Large intestine (tissue), 3 donors: ENCODE measurements at regions not wholly inside any gene's neighbourhood (a gene's known extent, or its start where the extent isn't known, plus 50 kb on each side); places are given as distances from the start of the nearest gene placed in this dataset.
"Not testable (repeated sequence)": the region's sequence is repeated elsewhere in the genome, so short reads cannot be mapped to it uniquely, and the experiment has no call there.

Source experiments
- DNase-seq, 2 donors: peaks; one replicate each; pipeline versions ENCODE4 v3.0.0 to v3.0.0-alpha.2; 2013
- H3K27ac ChIP-seq: one replicate; pipeline ENCODE4 v1.5.1; 2013; ENCODE audit warnings: low read length
- H3K27me3 ChIP-seq: 2 replicates; pipeline ENCODE4 v1.6.1; 2013; ENCODE audit warnings: low read length; ENCODE audit not compliant: control insufficient read depth, insufficient read depth
- H3K36me3 ChIP-seq: 2 replicates; pipeline ENCODE4 v1.6.1; 2013; ENCODE audit warnings: low read length; ENCODE audit not compliant: control insufficient read depth, insufficient read depth
- H3K4me1 ChIP-seq: one replicate; pipeline ENCODE4 v1.6.1; 2013; ENCODE audit warnings: low read length; ENCODE audit not compliant: control insufficient read depth, insufficient read depth
- H3K4me3 ChIP-seq: one replicate; pipeline ENCODE4 v1.5.1; 2013; ENCODE audit warnings: low read length
- H3K9me3 ChIP-seq: one replicate; pipeline ENCODE4 v1.6.1; 2013; ENCODE audit warnings: mild to moderate bottlenecking, low read depth, low read length, moderate library complexity; ENCODE audit not compliant: control insufficient read depth
- WGBS: methylation state at CpG from one replicate; pipeline ENCODE4 v1.1.5; 2013; ENCODE audit warnings: low lambda C conversion rate; ENCODE audit not compliant: insufficient coverage; 5-methylcytosine and 5-hydroxymethylcytosine counted together

- no peak overlapping the region for H3K4me3 ChIP-seq
- no peaks in the 10 kb centered on the region for H3K4me1 ChIP-seq
- H3K27me3 ChIP-seq: no peaks in the 10 kb centered on the region
- H3K27ac ChIP-seq: no peak overlapping the region
- peak in 1 of 2 donors; percentile 1 for DNase-seq
- 83% methylated on average over 1 of the region's 8 CpGs for WGBS
- H3K9me3 ChIP-seq: no peaks in the 10 kb centered on the region
- no peaks in the 10 kb centered on the region for H3K36me3 ChIP-seq
These were observed 127.8 kb upstream of the METTL14 start for GRCh38 chr4:118557298-118557851.

- H3K27ac ChIP-seq, DNase-seq, H3K27me3 ChIP-seq, H3K9me3 ChIP-seq, H3K36me3 ChIP-seq, H3K4me3 ChIP-seq, H3K4me1 ChIP-seq: not testable (repeated sequence)
- no CpG with 5 or more reads among the region's 7 CpGs for WGBS
These were observed 127.0 kb upstream of the METTL14 start for GRCh38 chr4:118558188-118558587.

- H3K4me3 ChIP-seq, H3K27ac ChIP-seq, H3K9me3 ChIP-seq, H3K36me3 ChIP-seq, H3K4me1 ChIP-seq, DNase-seq, H3K27me3 ChIP-seq: not testable (repeated sequence)
These were observed 123.6 kb upstream of the METTL14 start for GRCh38 chr4:118561559-118561958.

- DNase-seq, H3K36me3 ChIP-seq, H3K27me3 ChIP-seq, H3K4me1 ChIP-seq, H3K27ac ChIP-seq, H3K9me3 ChIP-seq, H3K4me3 ChIP-seq: not testable (repeated sequence)
- no CpG with 5 or more reads among the region's 9 CpGs for WGBS
These were observed 119.1 kb upstream of the METTL14 start for GRCh38 chr4:118566003-118566513.

- H3K4me3 ChIP-seq, DNase-seq, H3K27ac ChIP-seq, H3K36me3 ChIP-seq, H3K9me3 ChIP-seq, H3K4me1 ChIP-seq, H3K27me3 ChIP-seq: not testable (repeated sequence)
- 86% methylated on average over 1 of the region's 10 CpGs for WGBS
These were observed 112.2 kb upstream of the METTL14 start for GRCh38 chr4:118572991-118573390.

GRCh38 chr4:118574251-118574913 is 110.8 kb upstream of the METTL14 start:
- not testable (repeated sequence) for H3K27me3 ChIP-seq, H3K4me3 ChIP-seq, H3K27ac ChIP-seq, H3K9me3 ChIP-seq, H3K4me1 ChIP-seq, DNase-seq, H3K36me3 ChIP-seq
- WGBS: 80% methylated on average over 1 of the region's 3 CpGs

- H3K9me3 ChIP-seq, H3K36me3 ChIP-seq, H3K4me3 ChIP-seq, H3K27me3 ChIP-seq, H3K27ac ChIP-seq, H3K4me1 ChIP-seq, DNase-seq: not testable (repeated sequence)
- no CpG with 5 or more reads among the region's 1 CpG for WGBS
These were observed 110.1 kb upstream of the METTL14 start for GRCh38 chr4:118575057-118575456.

- not testable (repeated sequence) for H3K27me3 ChIP-seq, H3K36me3 ChIP-seq, H3K9me3 ChIP-seq, H3K27ac ChIP-seq, H3K4me1 ChIP-seq, DNase-seq, H3K4me3 ChIP-seq
- no CpG with 5 or more reads among the region's 5 CpGs for WGBS
These were observed 109.5 kb upstream of the METTL14 start for GRCh38 chr4:118575726-118576125.

- not testable (repeated sequence) for H3K4me3 ChIP-seq, H3K4me1 ChIP-seq, H3K36me3 ChIP-seq, H3K27ac ChIP-seq, H3K27me3 ChIP-seq, H3K9me3 ChIP-seq, DNase-seq
- 100% methylated on average over 3 of the region's 13 CpGs for WGBS
These were observed 108.4 kb upstream of the METTL14 start for GRCh38 chr4:118576709-118577219.

- peaks cover 32% of the 10 kb centered on the region for H3K27me3 ChIP-seq
- no peaks in the 10 kb centered on the region for H3K4me1 ChIP-seq
- H3K9me3 ChIP-seq: no peaks in the 10 kb centered on the region
- H3K4me3 ChIP-seq: no peak overlapping the region
- WGBS: no CpG with 5 or more reads among the region's 5 CpGs
- H3K36me3 ChIP-seq: no peaks in the 10 kb centered on the region
- no peak for DNase-seq
- no peak overlapping the region for H3K27ac ChIP-seq
These were observed 100.2 kb upstream of the METTL14 start for GRCh38 chr4:118585015-118585414.

GRCh38 chr4:118586357-118586790 is 98.8 kb upstream of the METTL14 start:
- H3K9me3 ChIP-seq: no peaks in the 10 kb centered on the region
- peaks cover 32% of the 10 kb centered on the region for H3K27me3 ChIP-seq
- no peak overlapping the region for H3K4me3 ChIP-seq
- 80% methylated on average over 1 of the region's 6 CpGs for WGBS
- peaks cover 3% of the 10 kb centered on the region for H3K4me1 ChIP-seq
- DNase-seq: no peak
- no peak overlapping the region for H3K27ac ChIP-seq
- H3K36me3 ChIP-seq: no peaks in the 10 kb centered on the region
